ENCODE measurements at regions not wholly inside any gene's neighbourhood (a gene's known extent, or its start where the extent isn't known, plus 50 kb on each side); places are given as distances from the start of the nearest gene placed in this dataset.
"Not testable (repeated sequence)": the region's sequence is repeated elsewhere in the genome, so short reads cannot be mapped to it uniquely, and the experiment has no call there.

DNA sequence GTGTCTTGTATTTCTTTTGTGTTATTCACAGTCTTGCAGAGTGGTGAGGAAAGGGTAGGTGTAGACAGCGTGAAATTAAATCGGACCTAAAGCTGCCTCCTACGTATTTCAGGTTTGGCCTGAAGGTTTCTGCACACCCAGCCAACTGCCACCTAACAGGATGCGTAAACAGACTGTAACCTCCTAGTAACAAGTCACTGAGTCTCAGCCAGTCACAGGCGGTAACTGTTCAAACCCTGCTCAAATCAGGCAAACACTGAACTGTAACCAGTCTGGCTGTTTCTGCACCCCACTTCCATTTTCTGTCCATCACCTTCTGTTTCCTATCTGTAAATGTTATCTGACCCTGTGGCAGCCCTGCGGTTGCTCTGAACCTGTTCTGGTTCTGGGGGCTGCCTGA lies 87.1 kb downstream of the ADAMTS15 start:
- no peaks in the 10 kb centered on the region for H3K9me3 ChIP-seq (ENCODE audit: control insufficient read depth in 4 of 4, low read length in 3 of 4)
- H3K27me3 ChIP-seq (ENCODE audit: control insufficient read depth in 4 of 4, insufficient read depth in 4 of 4, low read length in 3 of 4) = peaks cover 0 to 7% (median 0%) of the 10 kb centered on the region in 4 donors
- no peaks in the 10 kb centered on the region for H3K4me1 ChIP-seq (ENCODE audit: control insufficient read depth in 4 of 4, insufficient read depth in 4 of 4, low read length in 3 of 4)
- H3K27ac ChIP-seq (ENCODE audit: low read depth in 1 of 2, low read length in 2 of 2) = no peak overlapping the region
- H3K9ac ChIP-seq (ENCODE audit: low read depth in 1 of 2, low read length in 2 of 2) = no peak overlapping the region
- H3K4me3 ChIP-seq (ENCODE audit: low read depth in 1 of 3, low read length in 3 of 3) = no peak overlapping the region
- DNase-seq (ENCODE audit: low spot score) = no peak
- H3K36me3 ChIP-seq (ENCODE audit: control insufficient read depth in 4 of 4, insufficient read depth in 3 of 4, low read depth in 1 of 4, low read length in 3 of 4) = no peaks in the 10 kb centered on the region
- WGBS = 57% methylated on average over 6 of the region's 6 CpGs
- TF ChIP-seq RAD21 (IDR thresholded peaks at IDR 0.05) (no peak), SP1 (IDR thresholded peaks at IDR 0.05) (no peak), FOXA2 (IDR thresholded peaks at IDR 0.05) (no peak)

DNA sequence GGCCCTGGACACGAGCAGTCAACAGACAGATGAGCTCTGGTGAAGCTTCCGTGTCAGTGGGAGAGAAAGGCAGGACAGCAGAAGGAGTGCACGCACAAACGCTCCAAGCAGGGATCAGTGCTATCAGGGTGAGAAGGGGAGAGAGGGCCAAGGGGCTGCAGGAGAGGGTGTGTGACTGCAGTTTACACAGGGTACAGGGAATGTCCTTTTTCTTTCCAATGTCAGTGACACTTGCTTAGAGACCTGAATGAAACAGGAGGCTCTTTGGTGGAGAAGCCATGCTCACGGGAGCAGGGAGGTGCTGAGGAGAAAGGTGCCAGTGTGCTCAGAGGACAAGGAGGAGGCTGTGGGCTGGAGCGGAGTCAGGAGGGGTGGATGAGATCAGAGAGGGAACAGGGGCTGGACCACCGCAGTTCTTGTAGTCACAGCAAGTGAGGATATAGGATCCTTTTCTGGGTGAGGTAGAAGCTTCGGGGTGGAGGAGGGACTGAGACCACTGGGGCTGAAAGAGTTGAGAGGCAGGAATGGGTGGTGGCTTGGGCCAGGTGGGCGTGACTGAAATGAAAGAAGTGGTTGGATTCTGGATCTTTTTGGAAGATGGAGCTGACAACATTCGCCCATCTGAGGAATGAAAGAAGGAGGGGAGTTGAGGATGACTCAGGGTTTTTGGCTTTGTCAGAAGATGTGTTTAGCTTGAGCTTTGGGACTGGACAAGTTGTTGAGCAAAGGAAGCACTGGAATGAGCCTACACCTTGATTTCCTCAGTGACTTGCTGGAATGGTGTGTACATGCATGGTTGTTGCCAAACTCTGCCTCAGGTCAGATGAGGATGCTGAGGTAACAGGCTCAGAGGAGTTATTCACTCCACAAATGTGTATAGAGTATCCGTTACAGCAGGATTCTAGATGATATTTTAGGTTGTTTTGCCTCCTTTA lies 87.9 kb downstream of the ADAMTS15 start:
- Histone ChIP-seq H3K27ac (ENCODE audit: low read depth in 1 of 2, low read length in 2 of 2) (no peak overlapping the region), H3K4me3 (ENCODE audit: low read depth in 1 of 3, low read length in 3 of 3) (no peak overlapping the region), H3K9me3 (ENCODE audit: control insufficient read depth in 4 of 4, low read length in 3 of 4) (no peaks in the 10 kb centered on the region), H3K36me3 (ENCODE audit: control insufficient read depth in 4 of 4, insufficient read depth in 3 of 4, low read depth in 1 of 4, low read length in 3 of 4) (no peaks in the 10 kb centered on the region), H3K27me3 (ENCODE audit: control insufficient read depth in 4 of 4, insufficient read depth in 4 of 4, low read length in 3 of 4) (peaks cover 0 to 9% (median 0%) of the 10 kb centered on the region in 4 donors), H3K4me1 (ENCODE audit: control insufficient read depth in 4 of 4, insufficient read depth in 4 of 4, low read length in 3 of 4) (no peaks in the 10 kb centered on the region), H3K9ac (ENCODE audit: low read depth in 1 of 2, low read length in 2 of 2) (no peak overlapping the region)
- TF ChIP-seq, protein P1, sequence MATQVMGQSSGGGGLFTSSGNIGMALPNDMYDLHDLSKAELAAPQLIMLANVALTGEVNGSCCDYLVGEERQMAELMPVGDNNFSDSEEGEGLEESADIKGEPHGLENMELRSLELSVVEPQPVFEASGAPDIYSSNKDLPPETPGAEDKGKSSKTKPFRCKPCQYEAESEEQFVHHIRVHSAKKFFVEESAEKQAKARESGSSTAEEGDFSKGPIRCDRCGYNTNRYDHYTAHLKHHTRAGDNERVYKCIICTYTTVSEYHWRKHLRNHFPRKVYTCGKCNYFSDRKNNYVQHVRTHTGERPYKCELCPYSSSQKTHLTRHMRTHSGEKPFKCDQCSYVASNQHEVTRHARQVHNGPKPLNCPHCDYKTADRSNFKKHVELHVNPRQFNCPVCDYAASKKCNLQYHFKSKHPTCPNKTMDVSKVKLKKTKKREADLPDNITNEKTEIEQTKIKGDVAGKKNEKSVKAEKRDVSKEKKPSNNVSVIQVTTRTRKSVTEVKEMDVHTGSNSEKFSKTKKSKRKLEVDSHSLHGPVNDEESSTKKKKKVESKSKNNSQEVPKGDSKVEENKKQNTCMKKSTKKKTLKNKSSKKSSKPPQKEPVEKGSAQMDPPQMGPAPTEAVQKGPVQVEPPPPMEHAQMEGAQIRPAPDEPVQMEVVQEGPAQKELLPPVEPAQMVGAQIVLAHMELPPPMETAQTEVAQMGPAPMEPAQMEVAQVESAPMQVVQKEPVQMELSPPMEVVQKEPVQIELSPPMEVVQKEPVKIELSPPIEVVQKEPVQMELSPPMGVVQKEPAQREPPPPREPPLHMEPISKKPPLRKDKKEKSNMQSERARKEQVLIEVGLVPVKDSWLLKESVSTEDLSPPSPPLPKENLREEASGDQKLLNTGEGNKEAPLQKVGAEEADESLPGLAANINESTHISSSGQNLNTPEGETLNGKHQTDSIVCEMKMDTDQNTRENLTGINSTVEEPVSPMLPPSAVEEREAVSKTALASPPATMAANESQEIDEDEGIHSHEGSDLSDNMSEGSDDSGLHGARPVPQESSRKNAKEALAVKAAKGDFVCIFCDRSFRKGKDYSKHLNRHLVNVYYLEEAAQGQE (IDR thresholded peaks at IDR 0.05) = no peak
- TF ChIP-seq JUND (IDR thresholded peaks at IDR 0.05) (no peak), EGR1 (IDR thresholded peaks at IDR 0.05; ENCODE audit: low read depth in 2 of 2) (no peak), RAD21 (IDR thresholded peaks at IDR 0.05) (no peak), FOXA2 (IDR thresholded peaks at IDR 0.05) (no peak), FOXA1 (IDR thresholded peaks at IDR 0.05) (no peak), YY1 (IDR thresholded peaks at IDR 0.05) (no peak), TAF1 (conservative IDR thresholded peaks at IDR 0.05) (no peak), NR2F2 (IDR thresholded peaks at IDR 0.05) (no peak), RXRA (IDR thresholded peaks at IDR 0.05) (no peak), SP1 (IDR thresholded peaks at IDR 0.05) (no peak)
- TF ChIP-seq, protein P2, sequence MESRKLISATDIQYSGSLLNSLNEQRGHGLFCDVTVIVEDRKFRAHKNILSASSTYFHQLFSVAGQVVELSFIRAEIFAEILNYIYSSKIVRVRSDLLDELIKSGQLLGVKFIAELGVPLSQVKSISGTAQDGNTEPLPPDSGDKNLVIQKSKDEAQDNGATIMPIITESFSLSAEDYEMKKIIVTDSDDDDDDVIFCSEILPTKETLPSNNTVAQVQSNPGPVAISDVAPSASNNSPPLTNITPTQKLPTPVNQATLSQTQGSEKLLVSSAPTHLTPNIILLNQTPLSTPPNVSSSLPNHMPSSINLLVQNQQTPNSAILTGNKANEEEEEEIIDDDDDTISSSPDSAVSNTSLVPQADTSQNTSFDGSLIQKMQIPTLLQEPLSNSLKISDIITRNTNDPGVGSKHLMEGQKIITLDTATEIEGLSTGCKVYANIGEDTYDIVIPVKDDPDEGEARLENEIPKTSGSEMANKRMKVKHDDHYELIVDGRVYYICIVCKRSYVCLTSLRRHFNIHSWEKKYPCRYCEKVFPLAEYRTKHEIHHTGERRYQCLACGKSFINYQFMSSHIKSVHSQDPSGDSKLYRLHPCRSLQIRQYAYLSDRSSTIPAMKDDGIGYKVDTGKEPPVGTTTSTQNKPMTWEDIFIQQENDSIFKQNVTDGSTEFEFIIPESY (IDR thresholded peaks at IDR 0.05) = no peak
- 68% methylated on average over 11 of the region's 11 CpGs for WGBS
- DNase-seq (ENCODE audit: low spot score) = no peak

DNA sequence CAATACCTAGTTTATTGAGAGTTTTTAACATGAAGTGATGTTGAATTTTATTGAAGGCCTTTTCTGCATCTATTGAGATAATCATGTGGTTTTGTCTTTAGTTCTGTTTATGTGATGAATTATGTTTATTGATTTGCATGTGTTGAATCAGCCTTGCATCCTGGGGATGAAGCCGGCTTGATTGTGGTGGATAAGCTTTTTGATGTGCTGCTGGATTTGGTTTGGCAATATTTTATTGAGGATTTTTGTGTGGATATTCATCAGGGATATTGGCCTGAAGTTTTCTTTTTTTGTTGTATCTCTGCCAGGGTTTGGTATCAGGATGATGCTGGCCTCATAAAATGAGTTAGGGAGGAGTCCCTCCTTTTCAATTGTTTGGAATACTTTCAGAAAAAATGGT lies 91.2 kb downstream of the ADAMTS15 start:
- H3K4me1 ChIP-seq (ENCODE audit: control insufficient read depth in 4 of 4, insufficient read depth in 4 of 4, low read length in 3 of 4); DNase-seq (ENCODE audit: low spot score); H3K27me3 ChIP-seq (ENCODE audit: control insufficient read depth in 4 of 4, insufficient read depth in 4 of 4, low read length in 3 of 4); H3K36me3 ChIP-seq (ENCODE audit: control insufficient read depth in 4 of 4, insufficient read depth in 3 of 4, low read depth in 1 of 4, low read length in 3 of 4); H3K4me3 ChIP-seq (ENCODE audit: low read depth in 1 of 3, low read length in 3 of 3); H3K27ac ChIP-seq (ENCODE audit: low read depth in 1 of 2, low read length in 2 of 2); H3K9ac ChIP-seq (ENCODE audit: low read depth in 1 of 2, low read length in 2 of 2); H3K9me3 ChIP-seq (ENCODE audit: control insufficient read depth in 4 of 4, low read length in 3 of 4): not testable (repeated sequence)
- 93% methylated on average over 1 of the region's 1 CpG for WGBS
